Mucosa of descending colon (tissue), 3 donors: ENCODE measurements at regions not wholly inside any gene's neighbourhood (a gene's known extent, or its start where the extent isn't known, plus 50 kb on each side); places are given as distances from the start of the nearest gene placed in this dataset.

Source experiments
- ATAC-seq: fragments of 200-7000 bp; cut with Tn5 transposase; one replicate; pipeline ENCODE4 v1.9.1; 2020; ENCODE audit warnings: mild to moderate bottlenecking, moderate library complexity
- DNase-seq, 3 donors: peaks; one replicate each; pipeline ENCODE4 v3.0.0-alpha.2; 2020
- H3K36me3 ChIP-seq: fragments of 200-600 bp; one replicate; pipeline ENCODE4 v1.8.0; 2021; ENCODE audit warnings: low read depth, mild to moderate bottlenecking
- H3K4me1 ChIP-seq: fragments of 200-600 bp; one replicate; pipeline ENCODE4 v1.8.0; 2021; ENCODE audit warnings: low read depth, mild to moderate bottlenecking
- H3K4me3 ChIP-seq: fragments of 200-600 bp; one replicate; pipeline ENCODE4 v1.8.0; 2021; ENCODE audit warnings: mild to moderate bottlenecking
- H3K9me3 ChIP-seq: fragments of 200-600 bp; one replicate; pipeline ENCODE4 v1.8.0; 2021; ENCODE audit warnings: mild to moderate bottlenecking
- intact Hi-C, 2 donors: fragments of 100-400 bp; cut with DNase I in 1 of 2; cut with micrococcal nuclease in 1 of 2; formaldehyde crosslinking; loops; one replicate each; pipeline versions ENCODE4 v1.11.0 to v1.11.1; 2022; cut with DNase I, micrococcal nuclease
- TF ChIP-seq, protein P1 (sequence below): fragments of 200-600 bp; IDR thresholded peaks from one replicate; pipeline ENCODE4 v1.8.0; 2022; ENCODE audit warnings: antibody characterized with exemption, mild to moderate bottlenecking
- donor health status: DM: no; HTN: no; CAD: no; lungs with moderate emphysema.
- donor health status: DM: no; HTN: no; CAD: no.
- donor health status: DM: no; HTN: yes; CAD: no.

- intact Hi-C loops = no loop called here
- ATAC-seq = no peak
- H3K36me3 ChIP-seq = no peaks in the 10 kb centered on the region
- DNase-seq = no peak
- TF ChIP-seq, protein P1, sequence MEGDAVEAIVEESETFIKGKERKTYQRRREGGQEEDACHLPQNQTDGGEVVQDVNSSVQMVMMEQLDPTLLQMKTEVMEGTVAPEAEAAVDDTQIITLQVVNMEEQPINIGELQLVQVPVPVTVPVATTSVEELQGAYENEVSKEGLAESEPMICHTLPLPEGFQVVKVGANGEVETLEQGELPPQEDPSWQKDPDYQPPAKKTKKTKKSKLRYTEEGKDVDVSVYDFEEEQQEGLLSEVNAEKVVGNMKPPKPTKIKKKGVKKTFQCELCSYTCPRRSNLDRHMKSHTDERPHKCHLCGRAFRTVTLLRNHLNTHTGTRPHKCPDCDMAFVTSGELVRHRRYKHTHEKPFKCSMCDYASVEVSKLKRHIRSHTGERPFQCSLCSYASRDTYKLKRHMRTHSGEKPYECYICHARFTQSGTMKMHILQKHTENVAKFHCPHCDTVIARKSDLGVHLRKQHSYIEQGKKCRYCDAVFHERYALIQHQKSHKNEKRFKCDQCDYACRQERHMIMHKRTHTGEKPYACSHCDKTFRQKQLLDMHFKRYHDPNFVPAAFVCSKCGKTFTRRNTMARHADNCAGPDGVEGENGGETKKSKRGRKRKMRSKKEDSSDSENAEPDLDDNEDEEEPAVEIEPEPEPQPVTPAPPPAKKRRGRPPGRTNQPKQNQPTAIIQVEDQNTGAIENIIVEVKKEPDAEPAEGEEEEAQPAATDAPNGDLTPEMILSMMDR = no peak
- no peaks in the 10 kb centered on the region for H3K4me1 ChIP-seq
- no peak overlapping the region for H3K4me3 ChIP-seq
- peaks cover 43% of the 10 kb centered on the region for H3K9me3 ChIP-seq
Measured at GRCh38 chr14:85907536-85907935, 377.6 kb downstream of the FLRT2 start.

GRCh38 chr14:85897808-85898207 lies 367.9 kb downstream of the FLRT2 start:
- Histone ChIP-seq H3K36me3 (no peaks in the 10 kb centered on the region), H3K4me3 (no peak overlapping the region), H3K4me1 (no peaks in the 10 kb centered on the region), H3K9me3 (peaks cover 12% of the 10 kb centered on the region)
- intact Hi-C loops = no loop called here
- TF ChIP-seq, protein P1 = no peak
- no peak for ATAC-seq
- no peak for DNase-seq

DNA sequence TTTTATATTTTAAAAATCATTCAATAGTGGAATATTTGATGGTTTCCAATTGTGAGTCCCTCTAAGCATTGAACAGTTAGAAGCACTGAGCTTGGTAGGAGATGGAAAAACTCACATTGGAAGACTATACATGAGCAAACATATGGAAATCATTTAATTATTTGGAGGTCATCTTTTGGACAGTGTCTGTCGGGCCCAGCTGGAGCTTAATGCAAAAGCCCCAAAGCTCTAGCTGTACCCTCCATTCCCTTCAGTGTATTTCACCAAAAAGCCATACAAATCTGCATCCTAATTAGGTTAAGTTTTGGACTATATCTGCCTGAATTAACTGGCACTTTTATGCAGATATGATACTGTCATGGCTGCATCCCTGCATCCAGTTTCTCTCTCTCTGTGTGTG lies 365.7 kb downstream of the FLRT2 start:
- ATAC-seq (no peak), DNase-seq (no peak)
- Histone ChIP-seq H3K4me1 (no peaks in the 10 kb centered on the region), H3K4me3 (no peak overlapping the region), H3K9me3 (peaks cover 12% of the 10 kb centered on the region), H3K36me3 (no peaks in the 10 kb centered on the region)
- TF ChIP-seq, protein P1 = no peak
- intact Hi-C loops = no loop called here

GRCh38 chr14:85892251-85892650 lies 362.3 kb downstream of the FLRT2 start:
- TF ChIP-seq, protein P1 = no peak
- Histone ChIP-seq H3K4me1 (no peaks in the 10 kb centered on the region), H3K36me3 (no peaks in the 10 kb centered on the region), H3K9me3 (peaks cover 7% of the 10 kb centered on the region), H3K4me3 (no peak overlapping the region)
- intact Hi-C loops = no loop called here
- no peak for ATAC-seq
- no peak for DNase-seq

DNA sequence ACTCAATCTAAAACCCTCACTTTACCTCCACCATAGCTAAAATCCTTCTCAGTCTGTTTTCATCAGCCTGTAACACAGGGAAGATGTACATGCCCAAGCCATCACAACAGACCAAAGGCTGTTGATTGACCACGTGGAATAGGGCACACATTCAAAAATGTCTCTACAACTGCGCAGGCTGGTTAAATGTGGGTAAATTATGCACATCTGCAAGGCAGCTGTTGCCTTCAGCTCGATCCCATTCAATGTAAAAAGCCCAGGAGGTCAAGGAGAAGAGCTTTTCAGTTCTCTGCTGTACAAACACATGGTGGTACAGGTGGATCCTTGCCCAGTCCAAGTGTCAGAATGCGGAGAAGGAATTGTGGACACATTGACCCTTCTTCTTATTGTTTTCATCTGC lies 354.0 kb downstream of the FLRT2 start:
- TF ChIP-seq, protein P1 = no peak
- DNase-seq = no peak
- intact Hi-C loops = no loop called here
- Histone ChIP-seq H3K9me3 (peaks cover 31% of the 10 kb centered on the region), H3K4me3 (no peak overlapping the region), H3K4me1 (no peaks in the 10 kb centered on the region), H3K36me3 (no peaks in the 10 kb centered on the region)
- ATAC-seq = no peak

GRCh38 chr14:85883101-85883500 lies 353.2 kb downstream of the FLRT2 start:
- DNase-seq (no peak), ATAC-seq (no peak)
- TF ChIP-seq, protein P1 = no peak
- intact Hi-C loops = no loop called here
- Histone ChIP-seq H3K4me1 (no peaks in the 10 kb centered on the region), H3K9me3 (peaks cover 32% of the 10 kb centered on the region), H3K4me3 (no peak overlapping the region), H3K36me3 (no peaks in the 10 kb centered on the region)
